ENCODE measurements at regions not wholly inside any gene's neighbourhood (a gene's known extent, or its start where the extent isn't known, plus 50 kb on each side); places are given as distances from the start of the nearest gene placed in this dataset.

- Histone ChIP-seq H3K27ac (no peak overlapping the region), H3K4me3 (no peak overlapping the region), H3K27me3 (ENCODE audit: insufficient read depth in 3 of 3, low read length in 2 of 3) (no peaks in the 10 kb centered on the region), H3K4me1 (no peaks in the 10 kb centered on the region), H3K36me3 (ENCODE audit: insufficient read depth in 1 of 2, low read depth in 1 of 2) (no peaks in the 10 kb centered on the region), H3K9me3 (no peaks in the 10 kb centered on the region)
- ATAC-seq (no peak), DNase-seq (no peak)
- WGBS, 3 donors: 85 to 90% (median 86%) methylated on average over 4 of the region's 4 CpGs
- no peak for TF ChIP-seq CTCF (IDR thresholded peaks at IDR 0.05)
- intact Hi-C loops (cut with DNase I): no loop called here
These were observed 96.9 kb upstream of the CTAGE1 start for GRCh38 chr18:22514655-22515054.

GRCh38 chr18:22515250-22515649 is 97.5 kb upstream of the CTAGE1 start:
- WGBS, 3 donors: 85 to 89% (median 86%) methylated on average over 9 of the region's 9 CpGs
- Histone ChIP-seq H3K9me3 (no peaks in the 10 kb centered on the region), H3K4me3 (no peak overlapping the region), H3K4me1 (no peaks in the 10 kb centered on the region), H3K27ac (no peak overlapping the region), H3K36me3 (ENCODE audit: insufficient read depth in 1 of 2, low read depth in 1 of 2) (no peaks in the 10 kb centered on the region), H3K27me3 (ENCODE audit: insufficient read depth in 3 of 3, low read length in 2 of 3) (no peaks in the 10 kb centered on the region)
- DNase-seq: no peak
- no peak for ATAC-seq
- TF ChIP-seq CTCF (IDR thresholded peaks at IDR 0.05): no peak
- intact Hi-C loops (cut with DNase I): no loop called here

DNA sequence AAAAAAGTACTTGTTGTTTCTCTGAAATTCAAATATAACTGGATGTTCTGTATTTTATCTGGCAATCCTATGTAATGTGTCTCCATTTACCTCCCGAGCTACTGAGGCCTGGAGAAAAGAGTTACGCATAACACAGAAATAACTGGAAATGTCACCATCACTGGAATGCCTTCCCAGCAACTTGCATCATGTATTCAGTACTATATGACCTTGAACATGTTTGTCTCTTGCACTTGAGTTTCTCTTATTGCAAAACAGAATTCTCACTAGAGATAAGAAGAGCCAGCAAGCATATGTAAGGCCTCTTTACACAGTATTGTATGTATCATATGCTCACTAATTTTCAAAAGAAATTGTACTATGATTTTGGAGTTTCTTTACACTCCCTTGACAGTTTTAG is 99.6 kb upstream of the CTAGE1 start:
- H3K27me3 ChIP-seq (ENCODE audit: insufficient read depth in 3 of 3, low read length in 2 of 3): no peaks in the 10 kb centered on the region
- H3K36me3 ChIP-seq (ENCODE audit: insufficient read depth in 1 of 2, low read depth in 1 of 2): no peaks in the 10 kb centered on the region
- H3K4me1 ChIP-seq: no peaks in the 10 kb centered on the region
- H3K4me3 ChIP-seq: no peak overlapping the region
- WGBS, 3 donors: 65 to 93% (median 69%) methylated on average over 2 of the region's 2 CpGs
- intact Hi-C loops (cut with DNase I): no loop called here
- ATAC-seq (no peak), DNase-seq (no peak)
- H3K27ac ChIP-seq: no peak overlapping the region
- TF ChIP-seq CTCF (IDR thresholded peaks at IDR 0.05): no peak
- H3K9me3 ChIP-seq: no peaks in the 10 kb centered on the region

DNA sequence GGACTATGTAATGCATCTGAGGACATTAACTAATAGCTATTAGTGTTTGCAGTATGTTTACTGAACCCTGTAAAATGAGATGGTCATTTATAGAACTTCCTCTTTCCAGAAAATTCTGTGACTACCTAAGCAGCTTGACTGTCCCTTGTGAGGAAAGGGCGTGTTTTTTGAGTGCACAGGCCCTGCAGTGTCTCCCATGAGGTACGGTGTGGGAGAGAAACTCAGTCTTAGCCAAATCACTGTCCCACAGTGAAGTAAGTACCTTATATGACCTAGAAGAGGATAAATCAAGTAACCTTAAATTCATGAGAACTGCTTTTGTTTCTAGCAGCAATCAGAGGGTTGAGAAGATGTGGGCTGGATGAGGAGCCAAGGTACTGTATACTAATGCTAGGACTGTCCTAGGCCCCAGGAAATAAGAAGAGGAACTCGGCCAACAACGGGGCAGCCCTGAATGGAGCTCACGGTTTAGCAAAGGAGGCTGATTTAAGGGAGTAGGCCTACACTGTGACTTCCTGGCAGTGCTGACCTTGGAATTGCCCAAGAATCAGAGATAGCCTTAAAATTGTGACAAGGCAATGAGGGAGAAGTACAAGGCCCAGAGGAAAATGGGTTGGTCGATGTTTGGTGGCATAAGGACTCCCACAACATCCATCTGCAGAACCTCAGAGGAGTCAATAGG is 103.5 kb upstream of the CTAGE1 start:
- 44 to 49% (median 49%) methylated on average over 6 of the region's 6 CpGs for WGBS, 3 donors
- no peak for TF ChIP-seq CTCF (IDR thresholded peaks at IDR 0.05)
- Histone ChIP-seq H3K9me3 (no peaks in the 10 kb centered on the region), H3K27ac (no peak overlapping the region), H3K27me3 (ENCODE audit: insufficient read depth in 3 of 3, low read length in 2 of 3) (no peaks in the 10 kb centered on the region), H3K4me3 (no peak overlapping the region), H3K4me1 (no peaks in the 10 kb centered on the region), H3K36me3 (ENCODE audit: insufficient read depth in 1 of 2, low read depth in 1 of 2) (no peaks in the 10 kb centered on the region)
- ATAC-seq (no peak), DNase-seq (no peak)
- intact Hi-C loops (cut with DNase I): no loop called here

GRCh38 chr18:22523481-22523880 is 105.8 kb upstream of the CTAGE1 start:
- H3K36me3 ChIP-seq (ENCODE audit: insufficient read depth in 1 of 2, low read depth in 1 of 2): no peaks in the 10 kb centered on the region
- 45 to 54% (median 53%) methylated on average over 2 of the region's 2 CpGs for WGBS, 3 donors
- no peak for ATAC-seq
- no peak overlapping the region for H3K27ac ChIP-seq
- no peak for DNase-seq
- no peak for TF ChIP-seq CTCF (IDR thresholded peaks at IDR 0.05)
- H3K4me3 ChIP-seq: no peak overlapping the region
- H3K9me3 ChIP-seq: no peaks in the 10 kb centered on the region
- H3K27me3 ChIP-seq (ENCODE audit: insufficient read depth in 3 of 3, low read length in 2 of 3): no peaks in the 10 kb centered on the region
- H3K4me1 ChIP-seq: no peaks in the 10 kb centered on the region
- intact Hi-C loops (cut with DNase I): no loop called here

Data from psoas muscle (tissue), 7 donors.